ENCODE measurements at regions not wholly inside any gene's neighbourhood (a gene's known extent, or its start where the extent isn't known, plus 50 kb on each side); places are given as distances from the start of the nearest gene placed in this dataset.

DNA sequence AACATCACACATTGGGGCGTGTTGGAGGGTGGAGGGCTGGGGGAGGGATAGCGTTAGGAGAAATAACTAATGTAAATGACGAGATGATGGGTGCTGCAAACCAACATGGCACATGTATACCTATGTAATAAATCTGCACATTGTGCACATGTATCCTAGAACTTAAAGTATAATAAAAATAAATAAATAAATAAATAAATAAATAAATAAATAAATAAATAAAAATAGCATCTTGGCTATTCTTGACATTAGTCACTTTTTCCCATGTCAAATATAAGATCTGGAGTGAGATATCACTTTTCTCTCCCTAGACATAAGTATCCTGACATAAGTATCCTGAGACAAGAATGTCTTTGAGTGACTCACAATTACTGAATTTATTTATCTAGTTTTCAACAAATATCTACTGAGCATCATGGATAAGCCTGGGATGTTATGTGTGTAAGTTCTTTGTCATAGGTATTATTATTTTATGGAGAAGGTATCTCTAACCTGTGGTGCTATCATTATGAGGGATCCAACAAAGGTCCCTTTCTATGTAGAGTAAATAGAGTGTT, 691.3 kb downstream of the SORCS1 start:
- TF ChIP-seq, protein P1, sequence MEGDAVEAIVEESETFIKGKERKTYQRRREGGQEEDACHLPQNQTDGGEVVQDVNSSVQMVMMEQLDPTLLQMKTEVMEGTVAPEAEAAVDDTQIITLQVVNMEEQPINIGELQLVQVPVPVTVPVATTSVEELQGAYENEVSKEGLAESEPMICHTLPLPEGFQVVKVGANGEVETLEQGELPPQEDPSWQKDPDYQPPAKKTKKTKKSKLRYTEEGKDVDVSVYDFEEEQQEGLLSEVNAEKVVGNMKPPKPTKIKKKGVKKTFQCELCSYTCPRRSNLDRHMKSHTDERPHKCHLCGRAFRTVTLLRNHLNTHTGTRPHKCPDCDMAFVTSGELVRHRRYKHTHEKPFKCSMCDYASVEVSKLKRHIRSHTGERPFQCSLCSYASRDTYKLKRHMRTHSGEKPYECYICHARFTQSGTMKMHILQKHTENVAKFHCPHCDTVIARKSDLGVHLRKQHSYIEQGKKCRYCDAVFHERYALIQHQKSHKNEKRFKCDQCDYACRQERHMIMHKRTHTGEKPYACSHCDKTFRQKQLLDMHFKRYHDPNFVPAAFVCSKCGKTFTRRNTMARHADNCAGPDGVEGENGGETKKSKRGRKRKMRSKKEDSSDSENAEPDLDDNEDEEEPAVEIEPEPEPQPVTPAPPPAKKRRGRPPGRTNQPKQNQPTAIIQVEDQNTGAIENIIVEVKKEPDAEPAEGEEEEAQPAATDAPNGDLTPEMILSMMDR (IDR thresholded peaks at IDR 0.05) = no peak
- TF ChIP-seq ZFX (IDR thresholded peaks at IDR 0.05; ENCODE audit: borderline replicate concordance) = no peak

All from 22Rv1 (cell line).